ENCODE measurements at regions not wholly inside any gene's neighbourhood (a gene's known extent, or its start where the extent isn't known, plus 50 kb on each side); places are given as distances from the start of the nearest gene placed in this dataset.

DNA sequence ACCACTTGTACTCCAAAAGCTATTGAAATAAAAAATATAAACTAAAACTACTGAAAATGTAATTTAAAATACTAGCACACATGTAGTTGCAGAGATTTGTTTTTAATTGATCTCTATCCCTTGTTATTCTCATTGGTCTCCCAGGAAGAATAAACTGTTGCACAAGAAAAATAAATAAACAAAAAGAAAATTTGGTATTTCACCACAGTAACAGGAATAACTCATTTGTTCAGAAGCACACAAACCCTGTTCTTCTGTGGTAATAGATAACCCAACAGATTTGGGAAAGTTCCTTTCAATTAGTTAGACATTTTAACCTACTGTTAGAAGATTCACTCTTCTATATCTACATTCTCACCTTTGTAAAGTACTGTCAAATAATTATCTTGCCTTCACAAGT is 70.9 kb upstream of the APOOL start:
- H3K4me3 ChIP-seq (ENCODE audit: low read length), result no peak overlapping the region
- H3K36me3 ChIP-seq (ENCODE audit: control insufficient read depth, insufficient read depth, low read length), result no peaks in the 10 kb centered on the region
- no peaks in the 10 kb centered on the region for H3K4me1 ChIP-seq (ENCODE audit: control insufficient read depth, insufficient read depth, low read length)
- H3K27me3 ChIP-seq (ENCODE audit: control insufficient read depth, insufficient read depth, low read length), result no peaks in the 10 kb centered on the region
- peaks cover 7% of the 10 kb centered on the region for H3K9me3 ChIP-seq (ENCODE audit: control insufficient read depth, low read depth, low read length)
- H3K27ac ChIP-seq (ENCODE audit: low read length), result no peak overlapping the region
- DNase-seq, result no peak

DNA sequence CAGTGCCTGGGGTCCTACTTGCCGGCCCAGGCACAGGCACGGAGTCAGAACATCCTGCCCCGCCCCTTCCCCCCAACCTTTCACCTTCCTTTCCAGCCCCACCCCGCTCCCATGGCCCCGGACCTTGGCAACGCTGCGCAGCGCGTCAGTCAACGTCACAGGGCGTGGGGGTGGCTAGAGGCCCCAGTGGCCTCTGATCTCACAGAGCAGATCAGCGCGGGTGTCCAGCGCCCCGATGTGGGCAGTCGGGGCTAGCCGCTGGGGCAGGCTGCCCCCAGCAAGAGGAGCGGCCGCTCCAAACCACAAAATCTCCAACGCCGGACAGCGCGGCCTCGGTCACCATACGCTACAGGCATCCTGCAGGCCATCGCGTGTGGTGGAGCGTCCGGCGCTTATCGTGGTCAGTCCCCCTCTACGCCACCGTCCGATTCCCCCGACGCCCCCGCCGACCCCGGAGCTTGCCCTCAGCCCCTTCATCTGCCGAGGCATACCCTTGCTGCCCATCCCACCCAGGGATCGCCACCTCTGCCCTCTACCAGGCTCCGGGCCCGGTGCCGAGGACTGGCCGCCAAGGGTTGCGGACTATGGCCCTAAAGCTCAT is 69.6 kb upstream of the APOOL start:
- H3K4me3 ChIP-seq (ENCODE audit: low read length), result no peak overlapping the region
- WGBS (ENCODE audit: insufficient coverage, low lambda C conversion rate), result no CpG with 5 or more reads among the region's 46 CpGs

More for the DNA sequence above, 69.6 kb upstream of the APOOL start:
- H3K4me1 ChIP-seq (ENCODE audit: control insufficient read depth, insufficient read depth, low read length), result no peaks in the 10 kb centered on the region
- no peak for DNase-seq
- peaks cover 7% of the 10 kb centered on the region for H3K9me3 ChIP-seq (ENCODE audit: control insufficient read depth, low read depth, low read length)
- no peak overlapping the region for H3K27ac ChIP-seq (ENCODE audit: low read length)
- no peaks in the 10 kb centered on the region for H3K36me3 ChIP-seq (ENCODE audit: control insufficient read depth, insufficient read depth, low read length)
- no peaks in the 10 kb centered on the region for H3K27me3 ChIP-seq (ENCODE audit: control insufficient read depth, insufficient read depth, low read length)
